ENCODE measurements at regions not wholly inside any gene's neighbourhood (a gene's known extent, or its start where the extent isn't known, plus 50 kb on each side); places are given as distances from the start of the nearest gene placed in this dataset.

- no peak for TF ChIP-seq CTCF (optimal IDR thresholded peaks at IDR 0.05 in 1 of 3, IDR thresholded peaks at IDR 0.05 in 1 of 3, conservative IDR thresholded peaks at IDR 0.05 in 1 of 3; ENCODE audit: extremely low read depth in 1 of 3, insufficient read depth in 2 of 3, low read length in 3 of 3)
- TF ChIP-seq EZH2 (IDR thresholded peaks at IDR 0.05; ENCODE audit: low read length) = no peak
Measured at GRCh38 chr4:160399826-160400225, 1296.9 kb downstream of the RAPGEF2 start.

Data from keratinocyte (primary cell).